ENCODE measurements at regions not wholly inside any gene's neighbourhood (a gene's known extent, or its start where the extent isn't known, plus 50 kb on each side); places are given as distances from the start of the nearest gene placed in this dataset.

- Histone ChIP-seq H3K9me3 (no peaks in the 10 kb centered on the region), H3K36me3 (no peaks in the 10 kb centered on the region), H3K27me3 (no peaks in the 10 kb centered on the region), H3K27ac (no peak overlapping the region), H3K4me1 (no peaks in the 10 kb centered on the region), H3K4me3 (no peak overlapping the region)
- 46 to 60% (median 59%) methylated on average over 4 of the region's 4 CpGs for WGBS, 5 donors
- intact Hi-C loops (cut with DNase I; ENCODE audit: low total_unique reads) = no loop called here
- no peak for DNase-seq
- no peak for TF ChIP-seq POLR2A (IDR thresholded peaks at IDR 0.05)
- TF ChIP-seq POLR2AphosphoS5 (IDR thresholded peaks at IDR 0.05) = no peak
- TF ChIP-seq EP300 (IDR thresholded peaks at IDR 0.05) = no peak
- TF ChIP-seq, protein P1, sequence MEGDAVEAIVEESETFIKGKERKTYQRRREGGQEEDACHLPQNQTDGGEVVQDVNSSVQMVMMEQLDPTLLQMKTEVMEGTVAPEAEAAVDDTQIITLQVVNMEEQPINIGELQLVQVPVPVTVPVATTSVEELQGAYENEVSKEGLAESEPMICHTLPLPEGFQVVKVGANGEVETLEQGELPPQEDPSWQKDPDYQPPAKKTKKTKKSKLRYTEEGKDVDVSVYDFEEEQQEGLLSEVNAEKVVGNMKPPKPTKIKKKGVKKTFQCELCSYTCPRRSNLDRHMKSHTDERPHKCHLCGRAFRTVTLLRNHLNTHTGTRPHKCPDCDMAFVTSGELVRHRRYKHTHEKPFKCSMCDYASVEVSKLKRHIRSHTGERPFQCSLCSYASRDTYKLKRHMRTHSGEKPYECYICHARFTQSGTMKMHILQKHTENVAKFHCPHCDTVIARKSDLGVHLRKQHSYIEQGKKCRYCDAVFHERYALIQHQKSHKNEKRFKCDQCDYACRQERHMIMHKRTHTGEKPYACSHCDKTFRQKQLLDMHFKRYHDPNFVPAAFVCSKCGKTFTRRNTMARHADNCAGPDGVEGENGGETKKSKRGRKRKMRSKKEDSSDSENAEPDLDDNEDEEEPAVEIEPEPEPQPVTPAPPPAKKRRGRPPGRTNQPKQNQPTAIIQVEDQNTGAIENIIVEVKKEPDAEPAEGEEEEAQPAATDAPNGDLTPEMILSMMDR (IDR thresholded peaks at IDR 0.05) = no peak
Observed at GRCh38 chr7:13028036-13028824, 340.8 kb downstream of the ARL4A start.

- Histone ChIP-seq H3K36me3 (no peaks in the 10 kb centered on the region), H3K27ac (no peak overlapping the region), H3K4me3 (no peak overlapping the region), H3K27me3 (no peaks in the 10 kb centered on the region), H3K4me1 (no peaks in the 10 kb centered on the region), H3K9me3 (no peaks in the 10 kb centered on the region)
- no peak for DNase-seq
- WGBS, 5 donors = 28 to 40% (median 33%) methylated on average over 2 of the region's 2 CpGs
- TF ChIP-seq POLR2A (IDR thresholded peaks at IDR 0.05) = no peak
- TF ChIP-seq POLR2AphosphoS5 (IDR thresholded peaks at IDR 0.05) = no peak
- TF ChIP-seq EP300 (IDR thresholded peaks at IDR 0.05) = no peak
- TF ChIP-seq, protein P1 (IDR thresholded peaks at IDR 0.05) = no peak
- intact Hi-C loops (cut with DNase I; ENCODE audit: low total_unique reads) = no loop called here
Observed at GRCh38 chr7:13028825-13029099, 341.3 kb downstream of the ARL4A start.

DNA sequence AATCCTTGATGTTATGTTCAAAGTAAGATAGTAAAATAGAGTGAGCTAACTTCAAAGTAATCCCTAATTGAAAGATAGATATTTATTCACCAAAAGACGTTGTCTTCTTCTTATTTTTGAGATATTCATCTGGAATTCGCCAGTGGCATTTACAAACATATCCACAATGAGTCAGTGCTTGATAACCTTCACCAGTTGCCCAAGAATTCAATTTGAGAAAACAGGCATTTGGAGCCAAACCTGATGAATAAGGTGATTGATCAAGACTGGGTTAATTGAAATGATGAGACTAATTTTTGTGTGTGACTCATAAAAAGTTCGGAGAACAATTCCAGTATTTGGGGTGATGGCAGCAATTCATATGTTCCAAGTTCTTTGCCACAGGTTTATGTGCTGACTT is 344.0 kb downstream of the ARL4A start:
- intact Hi-C loops (cut with DNase I; ENCODE audit: low total_unique reads) = no loop called here
- no peak for DNase-seq
- WGBS, 5 donors = 74 to 78% (median 76%) methylated on average over 3 of the region's 3 CpGs
- no peaks in the 10 kb centered on the region for H3K4me1 ChIP-seq
- H3K9me3 ChIP-seq = no peaks in the 10 kb centered on the region
- H3K4me3 ChIP-seq = no peak overlapping the region
- no peaks in the 10 kb centered on the region for H3K36me3 ChIP-seq
- no peaks in the 10 kb centered on the region for H3K27me3 ChIP-seq
- no peak overlapping the region for H3K27ac ChIP-seq
- TF ChIP-seq POLR2A (IDR thresholded peaks at IDR 0.05) (no peak), POLR2AphosphoS5 (IDR thresholded peaks at IDR 0.05) (no peak), EP300 (IDR thresholded peaks at IDR 0.05) (no peak)
- TF ChIP-seq, protein P1 (IDR thresholded peaks at IDR 0.05) = no peak

- DNase-seq = no peak
- 91 to 98% (median 93%) methylated on average over 2 of the region's 2 CpGs for WGBS, 5 donors
- TF ChIP-seq, protein P1 (IDR thresholded peaks at IDR 0.05) = no peak
- TF ChIP-seq POLR2A (IDR thresholded peaks at IDR 0.05) (no peak), POLR2AphosphoS5 (IDR thresholded peaks at IDR 0.05) (no peak), EP300 (IDR thresholded peaks at IDR 0.05) (no peak)
- no peaks in the 10 kb centered on the region for H3K9me3 ChIP-seq
- H3K27me3 ChIP-seq = no peaks in the 10 kb centered on the region
- no peak overlapping the region for H3K27ac ChIP-seq
- no peaks in the 10 kb centered on the region for H3K4me1 ChIP-seq
- H3K4me3 ChIP-seq = no peak overlapping the region
- intact Hi-C loops (cut with DNase I; ENCODE audit: low total_unique reads) = no loop called here
- no peaks in the 10 kb centered on the region for H3K36me3 ChIP-seq
Observed at GRCh38 chr7:13032084-13032483, 344.7 kb downstream of the ARL4A start.

Measured in stomach (tissue), 8 donors.